ENCODE measurements at regions not wholly inside any gene's neighbourhood (a gene's known extent, or its start where the extent isn't known, plus 50 kb on each side); places are given as distances from the start of the nearest gene placed in this dataset.
"Not testable (repeated sequence)": the region's sequence is repeated elsewhere in the genome, so short reads cannot be mapped to it uniquely, and the experiment has no call there.

DNA sequence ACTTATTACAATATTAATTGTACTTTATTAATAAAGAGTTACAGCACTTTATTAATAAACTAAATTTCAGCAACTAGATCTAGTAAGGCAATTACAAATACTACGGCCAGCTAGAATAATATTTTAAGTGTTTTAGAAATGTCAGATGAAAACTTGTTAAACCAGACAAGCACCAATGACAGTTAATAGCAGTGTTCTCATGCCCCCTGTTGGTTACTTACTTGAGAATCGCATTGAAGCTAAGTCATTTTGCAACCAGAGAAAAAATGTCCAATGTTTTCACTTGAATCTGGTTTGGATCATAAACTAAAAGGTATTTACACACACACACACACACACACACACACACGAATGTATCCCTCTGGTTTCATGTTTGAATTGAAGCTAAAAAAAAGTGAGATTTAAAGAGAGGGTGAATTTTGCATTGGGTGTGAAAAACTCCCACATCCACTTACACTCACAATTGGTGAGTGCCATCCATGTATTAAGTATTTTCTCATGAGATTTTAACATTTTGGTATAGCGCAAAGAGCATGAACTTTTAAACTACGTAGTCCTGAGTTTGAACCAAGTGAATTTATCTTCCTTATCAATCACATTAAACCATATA, 347.7 kb downstream of the ZBBX start:
- DNase-seq (ENCODE audit: unreplicated experiment) = peak; percentile 78
- H3K27me3 Mint-ChIP-seq (ENCODE audit: insufficient read depth, unreplicated experiment) = no peaks in the 10 kb centered on the region
- H3K27ac Mint-ChIP-seq (ENCODE audit: low read depth, unreplicated experiment) = no peak overlapping the region

DNA sequence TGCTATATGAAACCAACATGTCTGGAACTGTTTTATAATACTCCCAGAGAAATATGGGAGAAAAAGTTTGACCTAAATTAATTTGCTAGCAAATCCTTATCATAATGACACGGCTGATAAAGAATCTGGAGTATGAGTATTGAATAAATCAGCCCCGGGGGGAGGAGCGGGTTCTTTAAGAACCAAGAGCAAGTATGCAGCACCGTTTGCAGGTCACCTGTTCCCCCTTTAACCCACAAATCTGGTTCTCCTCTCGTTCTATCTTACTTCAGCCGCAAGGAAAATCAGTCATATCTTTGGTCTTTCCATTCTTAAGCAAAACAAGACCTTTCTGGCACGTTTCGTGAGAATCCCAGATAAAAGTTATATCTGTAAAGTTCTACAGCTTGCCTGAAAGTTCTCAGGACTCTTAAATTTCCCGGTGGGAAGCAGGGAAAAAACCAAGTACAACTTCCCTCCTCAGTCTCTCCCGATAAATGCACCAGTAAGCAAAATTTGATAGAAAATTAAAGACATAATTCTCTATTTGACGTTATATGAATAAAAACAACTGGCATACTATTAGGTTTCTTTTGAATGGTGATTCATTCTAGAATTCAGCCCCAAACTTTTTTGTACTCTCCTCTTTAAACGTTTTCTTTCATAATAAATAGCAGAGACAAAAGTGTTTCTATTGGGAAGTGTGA, 348.6 kb downstream of the ZBBX start:
- DNase-seq (ENCODE audit: unreplicated experiment) = no peak
- intact Hi-C loops (cut with micrococcal nuclease) = loop anchor here (1.0 to 10.0 kb wide), 8 partner anchors 194 to 1824 kb away; no protein-coding TSS in a partner anchor
- ChIA-PET POLR2A (interaction anchor here (0.6 kb wide), 1 partner anchor 775 kb away, joined by 4 read pairs; no protein-coding TSS in a partner anchor), CTCF (interaction anchor here (0.6 to 2.0 kb wide), 19 partner anchors 11 to 1825 kb away, joined by 3 to 9 read pairs (median 3); no protein-coding TSS in a partner anchor)
- Mint-ChIP-seq H3K9me3 (ENCODE audit: unreplicated experiment) (no peaks in the 10 kb centered on the region), H3K4me3 (ENCODE audit: unreplicated experiment) (no peak overlapping the region), H3K27ac (ENCODE audit: low read depth, unreplicated experiment) (no peak overlapping the region), H3K27me3 (ENCODE audit: insufficient read depth, unreplicated experiment) (no peaks in the 10 kb centered on the region), H3K4me1 (ENCODE audit: insufficient read depth, unreplicated experiment) (no peaks in the 10 kb centered on the region), H3K36me3 (ENCODE audit: insufficient read depth, unreplicated experiment) (no peaks in the 10 kb centered on the region)
- no peak for TF ChIP-seq CTCF (IDR thresholded peaks at IDR 0.05; ENCODE audit: unreplicated experiment)
- no TSS peak for BruUV-seq (replicated peaks)

More for the DNA sequence above, 347.7 kb downstream of the ZBBX start:
- no TSS peak for BruUV-seq (replicated peaks)
- no peak overlapping the region for H3K4me3 Mint-ChIP-seq (ENCODE audit: unreplicated experiment)
- intact Hi-C loops (cut with micrococcal nuclease) = loop anchor here (1.0 to 10.0 kb wide), 8 partner anchors 195 to 1825 kb away; no protein-coding TSS in a partner anchor
- no peaks in the 10 kb centered on the region for H3K36me3 Mint-ChIP-seq (ENCODE audit: insufficient read depth, unreplicated experiment)
- POLR2A ChIA-PET = no interaction called here
- no peaks in the 10 kb centered on the region for H3K4me1 Mint-ChIP-seq (ENCODE audit: insufficient read depth, unreplicated experiment)
- CTCF ChIA-PET = interaction anchor here (0.5 to 2.0 kb wide), 23 partner anchors 12 to 1826 kb away, joined by 3 to 9 read pairs (median 3); no protein-coding TSS in a partner anchor
- H3K9me3 Mint-ChIP-seq (ENCODE audit: unreplicated experiment) = no peaks in the 10 kb centered on the region
- peak; percentile 57 for TF ChIP-seq CTCF (IDR thresholded peaks at IDR 0.05; ENCODE audit: unreplicated experiment)

DNA sequence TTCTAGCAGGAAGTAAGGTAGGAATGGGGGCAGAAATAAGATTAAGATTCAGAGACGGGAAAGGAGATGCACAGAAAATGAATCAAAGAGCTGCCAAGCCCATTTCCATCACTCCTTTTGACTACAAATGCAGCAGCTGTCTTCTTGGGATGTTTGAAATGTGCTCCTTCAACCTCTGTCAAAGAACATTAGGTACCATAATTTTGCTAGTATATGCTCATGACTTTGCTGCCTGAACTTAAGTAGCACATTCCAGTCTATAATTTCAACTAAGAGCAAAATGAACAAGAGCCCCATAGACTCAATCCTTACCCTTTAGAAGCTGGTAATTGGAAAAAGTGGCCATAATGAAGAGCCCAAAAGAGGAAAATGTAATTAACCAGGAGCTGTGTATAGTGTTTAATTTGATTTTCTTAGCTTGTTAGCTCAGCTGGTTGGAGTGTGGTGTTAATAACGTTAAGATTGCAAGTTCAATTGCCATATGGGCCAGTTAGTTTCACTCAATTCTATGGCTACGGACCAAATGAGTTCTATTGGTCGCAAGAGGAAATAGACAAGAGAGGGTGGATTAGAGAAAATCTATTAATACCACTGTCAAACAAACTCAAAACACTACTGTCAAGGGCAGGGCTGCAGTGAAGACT, 349.9 kb downstream of the ZBBX start:
- no TSS peak for BruUV-seq (replicated peaks)
- CTCF ChIA-PET = interaction anchor here (1.1 kb wide), 1 partner anchor 1023 kb away, joined by 3 read pairs; no protein-coding TSS in a partner anchor
- no peak overlapping the region for H3K27ac Mint-ChIP-seq (ENCODE audit: low read depth, unreplicated experiment)

GRCh38 chr3:167019503-167019902, 360.6 kb downstream of the ZBBX start:
- H3K27ac Mint-ChIP-seq (ENCODE audit: low read depth, unreplicated experiment); H3K4me3 Mint-ChIP-seq (ENCODE audit: unreplicated experiment); H3K27me3 Mint-ChIP-seq (ENCODE audit: insufficient read depth, unreplicated experiment); H3K4me1 Mint-ChIP-seq (ENCODE audit: insufficient read depth, unreplicated experiment); intact Hi-C loops (cut with micrococcal nuclease); H3K9me3 Mint-ChIP-seq (ENCODE audit: unreplicated experiment); H3K36me3 Mint-ChIP-seq (ENCODE audit: insufficient read depth, unreplicated experiment); DNase-seq (ENCODE audit: unreplicated experiment); BruUV-seq (replicated peaks): not testable (repeated sequence)
- ChIA-PET POLR2A (interaction anchor here (0.7 kb wide), 2 partner anchors 8 to 24 kb away, joined by 3 read pairs; no protein-coding TSS in a partner anchor), CTCF (interaction anchor here (1.5 kb wide), 1 partner anchor 13 kb away, joined by 3 read pairs; no protein-coding TSS in a partner anchor)

More for the DNA sequence above, 349.9 kb downstream of the ZBBX start:
- Mint-ChIP-seq H3K9me3 (ENCODE audit: unreplicated experiment) (no peaks in the 10 kb centered on the region), H3K4me1 (ENCODE audit: insufficient read depth, unreplicated experiment) (no peaks in the 10 kb centered on the region), H3K4me3 (ENCODE audit: unreplicated experiment) (no peak overlapping the region), H3K27me3 (ENCODE audit: insufficient read depth, unreplicated experiment) (no peaks in the 10 kb centered on the region), H3K36me3 (ENCODE audit: insufficient read depth, unreplicated experiment) (no peaks in the 10 kb centered on the region)
- intact Hi-C loops (cut with micrococcal nuclease) = loop anchor here (5.0 to 10.0 kb wide), 4 partner anchors 193 to 1823 kb away; no protein-coding TSS in a partner anchor
- no peak for DNase-seq (ENCODE audit: unreplicated experiment)
- TF ChIP-seq CTCF (IDR thresholded peaks at IDR 0.05; ENCODE audit: unreplicated experiment) = no peak
- POLR2A ChIA-PET = no interaction called here

DNA sequence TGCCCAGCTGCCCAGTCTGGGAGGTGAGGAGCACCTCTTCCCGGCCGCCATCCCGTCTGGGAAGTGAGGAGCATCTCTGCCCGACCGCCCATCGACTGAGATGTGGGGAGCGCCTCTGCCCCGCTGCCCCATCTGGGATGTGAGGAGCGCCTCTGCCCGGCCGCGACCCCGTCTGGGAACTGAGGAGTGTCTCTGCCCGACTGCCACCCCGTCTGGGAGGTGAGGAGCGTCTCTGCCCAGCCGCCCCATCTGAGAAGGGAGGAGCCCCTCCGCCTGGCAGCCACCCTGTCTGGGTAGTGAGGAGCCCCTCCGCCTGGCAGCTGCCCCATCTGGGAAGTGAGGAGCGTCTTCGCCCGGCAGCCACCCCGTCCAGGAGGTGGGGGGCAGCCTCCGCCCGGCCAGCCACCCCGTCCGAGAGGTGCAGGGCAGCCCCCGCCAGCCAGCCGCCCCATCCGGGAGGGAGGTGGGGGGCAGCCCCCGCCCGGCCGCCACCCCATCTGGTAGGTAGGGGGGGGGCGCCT, 361.4 kb downstream of the ZBBX start:
- DNase-seq (ENCODE audit: unreplicated experiment); H3K4me3 Mint-ChIP-seq (ENCODE audit: unreplicated experiment); POLR2A ChIA-PET; intact Hi-C loops (cut with micrococcal nuclease); H3K9me3 Mint-ChIP-seq (ENCODE audit: unreplicated experiment); H3K4me1 Mint-ChIP-seq (ENCODE audit: insufficient read depth, unreplicated experiment); CTCF ChIA-PET; H3K27ac Mint-ChIP-seq (ENCODE audit: low read depth, unreplicated experiment); H3K27me3 Mint-ChIP-seq (ENCODE audit: insufficient read depth, unreplicated experiment); BruUV-seq (replicated peaks); H3K36me3 Mint-ChIP-seq (ENCODE audit: insufficient read depth, unreplicated experiment): not testable (repeated sequence)
